PC-3 (cell line): ENCODE measurements at regions not wholly inside any gene's neighbourhood (a gene's known extent, or its start where the extent isn't known, plus 50 kb on each side); places are given as distances from the start of the nearest gene placed in this dataset.

Experiments used
- EZH2 ChIP-seq: fragments of 300-600 bp; sonication (generic); IDR thresholded peaks from one replicate; pipeline ENCODE4 v1.6.1; 2017; ENCODE audit warnings: antibody characterized with exemption, mild to moderate bottlenecking, low read length; ENCODE audit not compliant: unreplicated experiment
- TF ChIP-seq, protein P1 (sequence below): fragments of 300-600 bp; sonication (generic); conservative IDR thresholded peaks from 2 replicates; pipeline ENCODE4 v1.5.1; 2017; ENCODE audit warnings: antibody characterized with exemption, low read depth, mild to moderate bottlenecking, low read length

DNA sequence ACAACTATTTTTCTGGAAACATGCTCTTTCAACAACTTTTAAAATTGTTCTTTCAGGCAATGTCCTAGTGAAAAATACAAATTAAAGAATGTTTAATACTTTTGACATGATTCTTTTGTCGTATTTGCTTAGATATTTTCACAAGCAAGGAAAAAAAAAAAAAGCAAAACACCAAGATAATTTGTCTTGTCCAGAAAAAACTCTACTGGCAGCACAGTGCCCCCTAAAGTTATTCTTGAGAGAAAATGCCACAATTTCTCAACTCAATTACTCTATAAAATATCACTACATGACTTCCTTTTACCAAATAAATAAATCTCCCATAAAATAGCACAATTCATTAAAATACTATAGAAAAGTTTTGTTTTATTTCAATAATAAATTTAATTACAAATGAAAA, 652.5 kb upstream of the EPHA7 start:
- TF ChIP-seq, protein P1, sequence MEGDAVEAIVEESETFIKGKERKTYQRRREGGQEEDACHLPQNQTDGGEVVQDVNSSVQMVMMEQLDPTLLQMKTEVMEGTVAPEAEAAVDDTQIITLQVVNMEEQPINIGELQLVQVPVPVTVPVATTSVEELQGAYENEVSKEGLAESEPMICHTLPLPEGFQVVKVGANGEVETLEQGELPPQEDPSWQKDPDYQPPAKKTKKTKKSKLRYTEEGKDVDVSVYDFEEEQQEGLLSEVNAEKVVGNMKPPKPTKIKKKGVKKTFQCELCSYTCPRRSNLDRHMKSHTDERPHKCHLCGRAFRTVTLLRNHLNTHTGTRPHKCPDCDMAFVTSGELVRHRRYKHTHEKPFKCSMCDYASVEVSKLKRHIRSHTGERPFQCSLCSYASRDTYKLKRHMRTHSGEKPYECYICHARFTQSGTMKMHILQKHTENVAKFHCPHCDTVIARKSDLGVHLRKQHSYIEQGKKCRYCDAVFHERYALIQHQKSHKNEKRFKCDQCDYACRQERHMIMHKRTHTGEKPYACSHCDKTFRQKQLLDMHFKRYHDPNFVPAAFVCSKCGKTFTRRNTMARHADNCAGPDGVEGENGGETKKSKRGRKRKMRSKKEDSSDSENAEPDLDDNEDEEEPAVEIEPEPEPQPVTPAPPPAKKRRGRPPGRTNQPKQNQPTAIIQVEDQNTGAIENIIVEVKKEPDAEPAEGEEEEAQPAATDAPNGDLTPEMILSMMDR = peak; percentile 41
- TF ChIP-seq EZH2 = no peak
